Mesenchymal stem cell (in vitro differentiated cells and primary cell): ENCODE measurements at regions not wholly inside any gene's neighbourhood (a gene's known extent, or its start where the extent isn't known, plus 50 kb on each side); places are given as distances from the start of the nearest gene placed in this dataset.
"Not testable (repeated sequence)": the region's sequence is repeated elsewhere in the genome, so short reads cannot be mapped to it uniquely, and the experiment has no call there.

Source experiments
- DNase-seq: peaks from one replicate; pipeline ENCODE4 v3.0.0-alpha.2; 2013
- H2AFZ ChIP-seq: one replicate; pipeline ENCODE4 v1.6.1; 2013; ENCODE audit warnings: low read depth, mild to moderate bottlenecking, control low read depth, inconsistent platforms, low read length, moderate library complexity
- H2AK5ac ChIP-seq: 2 replicates; pipeline ENCODE4 v1.6.1; 2013; ENCODE audit warnings: low read length, moderate library complexity, mild to moderate bottlenecking, inconsistent platforms; ENCODE audit not compliant: severe bottlenecking
- H2BK120ac ChIP-seq: one replicate; pipeline ENCODE4 v1.6.1; 2013; ENCODE audit warnings: low read depth, mild to moderate bottlenecking, inconsistent platforms, low read length, moderate library complexity
- H2BK12ac ChIP-seq, 2 experiments: one replicate each; pipeline ENCODE4 v1.6.1; 2013; ENCODE audit warnings: inconsistent platforms in 2 of 2, low read length in 2 of 2, mild to moderate bottlenecking in 2 of 2, moderate library complexity in 2 of 2, control low read depth in 1 of 2
- H2BK15ac ChIP-seq: one replicate; pipeline ENCODE4 v1.6.1; 2013; ENCODE audit warnings: mild to moderate bottlenecking, low read depth, inconsistent platforms; ENCODE audit not compliant: poor library complexity, severe bottlenecking
- H2BK5ac ChIP-seq: 2 replicates; pipeline ENCODE4 v1.6.1; 2013; ENCODE audit warnings: low read depth, mild to moderate bottlenecking, low read length, control low read depth, inconsistent platforms; ENCODE audit not compliant: poor library complexity, severe bottlenecking
- H3K14ac ChIP-seq, 2 experiments: one replicate each; pipeline ENCODE4 v1.6.1; 2013; ENCODE audit warnings: inconsistent platforms in 2 of 2, low read length in 2 of 2, control low read depth in 1 of 2, mild to moderate bottlenecking in 1 of 2, moderate library complexity in 1 of 2
- H3K18ac ChIP-seq, 2 experiments: one replicate each; pipeline ENCODE4 v1.6.1; 2013; ENCODE audit warnings: inconsistent platforms in 2 of 2, low read length in 2 of 2, control low read depth in 1 of 2, low read depth in 1 of 2, mild to moderate bottlenecking in 1 of 2
- H3K23ac ChIP-seq, 2 experiments: one replicate each; pipeline ENCODE4 v1.6.1; 2013; ENCODE audit warnings: inconsistent platforms in 2 of 2, low read length in 2 of 2, mild to moderate bottlenecking in 2 of 2, moderate library complexity in 2 of 2, control low read depth in 1 of 2
- H3K27ac ChIP-seq: 2 replicates; pipeline ENCODE4 v1.5.1; 2013; ENCODE audit warnings: mild to moderate bottlenecking, moderate library complexity, low read length, control low read depth, inconsistent platforms; ENCODE audit not compliant: poor library complexity, severe bottlenecking
- H3K27me3 ChIP-seq, 2 experiments: 2 replicates each; pipeline versions ENCODE4 v1.6.1 to v1.7.0; 2013; ENCODE audit warnings: low read length in 2 of 2, mild to moderate bottlenecking in 2 of 2, moderate library complexity in 2 of 2, control low read depth in 1 of 2, inconsistent platforms in 1 of 2; ENCODE audit not compliant: control insufficient read depth in 1 of 2, insufficient read depth in 1 of 2
- H3K36me3 ChIP-seq, 2 experiments: 2 replicates each; pipeline versions ENCODE4 v1.6.1 to v1.7.0; 2013; ENCODE audit warnings: low read length in 2 of 2, control low read depth in 1 of 2, inconsistent platforms in 1 of 2, low read depth in 1 of 2, mild to moderate bottlenecking in 1 of 2; ENCODE audit not compliant: insufficient read depth in 2 of 2, control insufficient read depth in 1 of 2
- H3K4ac ChIP-seq, 2 experiments: one replicate each; pipeline ENCODE4 v1.6.1; 2013; ENCODE audit warnings: inconsistent platforms in 2 of 2, low read length in 2 of 2, mild to moderate bottlenecking in 2 of 2, moderate library complexity in 2 of 2, control low read depth in 1 of 2, low read depth in 1 of 2
- H3K4me1 ChIP-seq: 2 replicates; pipeline ENCODE4 v1.6.1; 2013; ENCODE audit warnings: low read depth, low read length, control low read depth; ENCODE audit not compliant: control insufficient read depth, insufficient read depth
- H3K4me2 ChIP-seq: 2 replicates; pipeline ENCODE4 v1.6.1; 2013; ENCODE audit warnings: low read length, mild to moderate bottlenecking, inconsistent platforms; ENCODE audit not compliant: poor library complexity, severe bottlenecking
- H3K4me3 ChIP-seq, 2 experiments: 2 replicates each; pipeline versions ENCODE4 v1.5.1 to v1.7.0; 2013; ENCODE audit warnings: low read length in 2 of 2, mild to moderate bottlenecking in 2 of 2, control low read depth in 1 of 2, low read depth in 1 of 2; ENCODE audit not compliant: insufficient read depth in 1 of 2
- H3K79me1 ChIP-seq: replicated peaks from 2 replicates; pipeline ENCODE4 v1.6.1; 2013; ENCODE audit warnings: mild to moderate bottlenecking, control low read depth, low read length, inconsistent platforms; ENCODE audit not compliant: poor library complexity, severe bottlenecking
- H3K9ac ChIP-seq: 2 replicates; pipeline ENCODE4 v1.7.0; 2013; ENCODE audit warnings: mild to moderate bottlenecking, low read length, moderate library complexity
- H3K9me3 ChIP-seq: 2 replicates; pipeline ENCODE4 v1.7.0; 2013; ENCODE audit warnings: mild to moderate bottlenecking, low read length; ENCODE audit not compliant: control insufficient read depth
- H4K8ac ChIP-seq: one replicate; pipeline ENCODE4 v1.6.1; 2013; ENCODE audit warnings: inconsistent platforms, mild to moderate bottlenecking, low read length, moderate library complexity
- H4K91ac ChIP-seq: one replicate; pipeline ENCODE4 v1.6.1; 2013; ENCODE audit warnings: mild to moderate bottlenecking, low read length, inconsistent platforms
- WGBS: methylation state at CpG from one replicate; pipeline ENCODE4 v1.1.7; 2013; ENCODE audit warnings: mixed read lengths; 5-methylcytosine and 5-hydroxymethylcytosine counted together

DNA sequence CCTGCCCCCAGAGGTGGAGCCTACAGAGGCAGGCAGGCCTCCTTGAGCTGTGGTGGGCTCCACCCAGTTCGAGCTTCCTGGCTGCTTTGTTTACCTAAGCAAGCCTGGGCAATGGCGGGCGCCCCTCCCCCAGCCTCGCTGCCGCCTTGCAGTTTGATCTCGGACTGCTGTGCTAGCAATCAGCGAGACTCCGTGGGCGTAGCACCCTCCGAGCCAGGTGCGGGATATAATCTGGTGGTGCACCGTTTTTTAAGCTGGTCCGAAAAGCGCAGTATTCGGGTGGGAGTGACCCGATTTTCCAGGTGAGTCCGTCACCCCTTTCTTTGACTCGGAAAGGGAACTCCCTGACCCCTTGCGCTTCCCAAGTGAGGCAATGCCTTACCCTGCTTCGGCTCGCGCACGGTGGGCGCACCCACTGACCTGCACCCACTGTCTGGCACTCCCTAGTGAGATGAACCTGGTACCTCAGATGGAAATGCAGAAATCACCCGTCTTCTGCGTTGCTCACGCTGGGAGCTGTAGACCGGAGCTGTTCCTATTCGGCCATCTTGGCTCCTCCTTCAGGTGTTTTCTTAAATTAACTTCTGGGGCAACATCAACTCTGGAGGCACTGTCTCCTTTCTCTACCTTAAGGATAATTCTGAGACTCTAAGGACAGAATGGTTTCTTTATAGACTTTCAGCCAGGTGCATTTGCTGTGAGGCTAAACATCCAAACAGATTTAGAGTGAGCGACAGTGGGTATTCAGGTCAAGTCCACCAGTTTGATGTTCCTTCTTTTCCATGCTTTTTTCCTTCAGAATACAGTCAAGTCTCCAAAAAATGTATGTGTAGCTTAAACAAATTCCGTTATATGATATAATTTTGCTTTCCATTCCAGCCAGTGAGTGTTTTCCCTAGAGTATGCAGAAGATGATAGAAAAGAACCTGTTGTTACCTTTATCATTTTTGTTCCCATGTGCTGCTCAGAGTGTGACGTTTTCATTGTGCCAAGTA, 170.8 kb downstream of the KCNRG start:
- not testable (repeated sequence) for H3K4ac ChIP-seq, H2BK12ac ChIP-seq, H3K36me3 ChIP-seq, H2BK120ac ChIP-seq, H3K4me1 ChIP-seq, H4K91ac ChIP-seq, H3K23ac ChIP-seq, H2BK5ac ChIP-seq, H3K4me2 ChIP-seq, H4K8ac ChIP-seq, H3K18ac ChIP-seq, H2AK5ac ChIP-seq, DNase-seq, H3K27ac ChIP-seq, H2AFZ ChIP-seq, H3K9ac ChIP-seq, H3K9me3 ChIP-seq, H3K27me3 ChIP-seq, H3K79me1 ChIP-seq, H3K14ac ChIP-seq, H3K4me3 ChIP-seq, H2BK15ac ChIP-seq
- WGBS, result 91% methylated on average over 21 of the region's 32 CpGs

DNA sequence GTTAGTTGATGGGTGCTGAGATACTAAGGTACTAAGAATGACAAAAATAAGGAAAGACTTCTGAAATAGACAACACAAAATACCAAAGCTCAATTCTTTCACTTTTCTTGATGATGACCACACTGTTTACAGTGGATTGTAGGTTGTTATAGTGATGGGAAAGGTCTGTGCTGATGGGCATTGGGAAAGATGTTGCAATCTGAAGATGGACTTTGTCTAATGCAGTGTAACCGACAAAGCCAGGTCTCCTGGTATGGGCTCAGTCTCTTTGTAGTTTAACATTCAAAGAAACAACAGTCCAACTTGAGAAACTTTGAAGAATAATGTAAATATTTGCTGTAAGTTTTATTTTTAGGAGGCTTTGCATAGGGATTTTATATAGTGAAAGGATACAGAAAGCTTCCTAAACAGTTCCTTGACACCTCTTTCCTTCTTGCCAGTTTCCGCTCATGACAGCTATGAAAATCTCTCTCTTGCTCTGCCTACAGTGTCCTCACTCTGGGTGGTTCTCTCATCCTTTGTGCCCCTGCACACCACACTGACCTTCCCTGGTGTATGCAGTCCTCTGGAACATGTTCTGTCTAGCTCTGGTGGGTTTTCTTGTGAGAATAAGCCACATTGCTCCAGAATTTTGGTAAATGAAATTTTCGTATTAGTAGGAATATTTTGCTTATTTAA, 172.2 kb downstream of the KCNRG start:
- no peak overlapping the region for H3K4me3 ChIP-seq
- no peak overlapping the region for H3K14ac ChIP-seq
- 100% methylated on average over 1 of the region's 3 CpGs for WGBS
- no peaks in the 10 kb centered on the region for H3K27me3 ChIP-seq
- no peak overlapping the region for H2AK5ac ChIP-seq
- no peak overlapping the region for H2BK120ac ChIP-seq
- H3K4ac ChIP-seq, result no peak overlapping the region
- no peak overlapping the region for H3K9ac ChIP-seq
- no peak overlapping the region for H2BK12ac ChIP-seq
- no peaks in the 10 kb centered on the region for H3K79me1 ChIP-seq
- DNase-seq, result peak; percentile 75
- peak overlapping the region; percentile 49 for H2BK15ac ChIP-seq
- H2BK5ac ChIP-seq, result no peak overlapping the region
- H3K18ac ChIP-seq, result no peak overlapping the region
- no peak overlapping the region for H2AFZ ChIP-seq
- no peaks in the 10 kb centered on the region for H3K9me3 ChIP-seq
- H3K4me1 ChIP-seq, result no peaks in the 10 kb centered on the region
- no peak overlapping the region for H3K4me2 ChIP-seq
- no peak overlapping the region for H4K91ac ChIP-seq
- no peaks in the 10 kb centered on the region for H3K36me3 ChIP-seq
- no peak overlapping the region for H4K8ac ChIP-seq
- H3K23ac ChIP-seq, result no peak overlapping the region
- no peak overlapping the region for H3K27ac ChIP-seq

DNA sequence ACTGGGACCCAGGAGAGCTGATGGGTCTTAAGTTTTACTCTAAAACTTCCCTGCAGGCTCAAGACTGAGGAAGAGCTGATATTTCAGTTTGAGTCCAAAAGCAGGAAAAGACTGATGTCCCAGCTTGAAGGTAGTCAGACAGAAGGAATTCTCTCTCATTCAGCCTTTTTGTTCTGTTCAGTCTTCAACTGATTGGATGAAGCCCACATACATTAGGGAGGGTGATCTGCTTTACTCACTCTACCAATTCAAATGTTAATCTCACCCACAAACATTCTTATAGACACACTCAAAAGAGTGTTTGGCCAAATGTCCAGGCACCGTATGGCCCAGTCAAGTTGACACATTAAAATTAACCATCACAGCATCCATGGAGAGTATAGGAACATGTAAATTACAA, 173.5 kb downstream of the KCNRG start:
- H3K23ac ChIP-seq, result no peak overlapping the region
- WGBS, result no CpG with 5 or more reads among the region's 1 CpG
- H2AFZ ChIP-seq, result no peak overlapping the region
- H3K4ac ChIP-seq, result no peak overlapping the region
- H3K9me3 ChIP-seq, result no peaks in the 10 kb centered on the region
- no peak overlapping the region for H2BK12ac ChIP-seq
- H4K8ac ChIP-seq, result no peak overlapping the region
- no peak overlapping the region for H3K4me3 ChIP-seq
- no peak overlapping the region for H4K91ac ChIP-seq
- no peak overlapping the region for H3K27ac ChIP-seq
- H2BK15ac ChIP-seq, result no peak overlapping the region
- H2AK5ac ChIP-seq, result no peak overlapping the region
- no peak for DNase-seq
- no peak overlapping the region for H3K18ac ChIP-seq
- no peaks in the 10 kb centered on the region for H3K27me3 ChIP-seq
- H3K36me3 ChIP-seq, result no peaks in the 10 kb centered on the region
- H3K79me1 ChIP-seq, result no peaks in the 10 kb centered on the region
- H2BK5ac ChIP-seq, result no peak overlapping the region
- H2BK120ac ChIP-seq, result no peak overlapping the region
- no peak overlapping the region for H3K9ac ChIP-seq
- H3K14ac ChIP-seq, result no peak overlapping the region
- no peaks in the 10 kb centered on the region for H3K4me1 ChIP-seq
- H3K4me2 ChIP-seq, result no peak overlapping the region

DNA sequence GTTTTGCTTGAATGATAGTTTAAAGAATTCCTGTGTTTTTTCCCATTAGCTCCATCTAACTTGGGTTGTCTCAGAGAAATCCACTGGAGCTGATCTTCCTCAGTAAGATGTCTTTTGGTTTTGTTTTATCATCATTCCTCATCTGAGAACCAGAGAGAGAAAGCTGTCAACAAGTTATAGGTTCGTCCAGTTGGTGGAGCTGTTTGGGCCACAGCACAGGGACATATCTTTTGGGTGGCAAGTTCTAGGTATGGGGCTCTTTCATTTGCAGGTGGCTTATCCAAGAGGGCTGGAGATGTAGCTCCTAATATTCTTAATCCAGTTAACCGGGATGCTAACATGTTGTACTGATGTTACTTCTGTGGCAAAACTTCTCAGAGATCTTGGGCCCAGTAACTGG, 174.2 kb downstream of the KCNRG start:
- no peak for DNase-seq
- H3K9me3 ChIP-seq, result no peaks in the 10 kb centered on the region
- no peak overlapping the region for H3K4ac ChIP-seq
- H3K9ac ChIP-seq, result no peak overlapping the region
- no peak overlapping the region for H3K23ac ChIP-seq
- no peak overlapping the region for H3K4me2 ChIP-seq
- H2BK12ac ChIP-seq, result no peak overlapping the region
- H2AFZ ChIP-seq, result no peak overlapping the region
- H2BK15ac ChIP-seq, result no peak overlapping the region
- H3K18ac ChIP-seq, result no peak overlapping the region
- no peak overlapping the region for H2AK5ac ChIP-seq
- no peaks in the 10 kb centered on the region for H3K27me3 ChIP-seq
- H2BK120ac ChIP-seq, result no peak overlapping the region
- no peak overlapping the region for H4K8ac ChIP-seq
- H3K4me1 ChIP-seq, result no peaks in the 10 kb centered on the region
- no peak overlapping the region for H4K91ac ChIP-seq
- no peak overlapping the region for H3K4me3 ChIP-seq
- 79% methylated on average over 2 of the region's 2 CpGs for WGBS
- no peaks in the 10 kb centered on the region for H3K79me1 ChIP-seq
- no peak overlapping the region for H3K14ac ChIP-seq
- no peak overlapping the region for H2BK5ac ChIP-seq
- no peaks in the 10 kb centered on the region for H3K36me3 ChIP-seq
- no peak overlapping the region for H3K27ac ChIP-seq
